ENCODE measurements at regions not wholly inside any gene's neighbourhood (a gene's known extent, or its start where the extent isn't known, plus 50 kb on each side); places are given as distances from the start of the nearest gene placed in this dataset.

DNA sequence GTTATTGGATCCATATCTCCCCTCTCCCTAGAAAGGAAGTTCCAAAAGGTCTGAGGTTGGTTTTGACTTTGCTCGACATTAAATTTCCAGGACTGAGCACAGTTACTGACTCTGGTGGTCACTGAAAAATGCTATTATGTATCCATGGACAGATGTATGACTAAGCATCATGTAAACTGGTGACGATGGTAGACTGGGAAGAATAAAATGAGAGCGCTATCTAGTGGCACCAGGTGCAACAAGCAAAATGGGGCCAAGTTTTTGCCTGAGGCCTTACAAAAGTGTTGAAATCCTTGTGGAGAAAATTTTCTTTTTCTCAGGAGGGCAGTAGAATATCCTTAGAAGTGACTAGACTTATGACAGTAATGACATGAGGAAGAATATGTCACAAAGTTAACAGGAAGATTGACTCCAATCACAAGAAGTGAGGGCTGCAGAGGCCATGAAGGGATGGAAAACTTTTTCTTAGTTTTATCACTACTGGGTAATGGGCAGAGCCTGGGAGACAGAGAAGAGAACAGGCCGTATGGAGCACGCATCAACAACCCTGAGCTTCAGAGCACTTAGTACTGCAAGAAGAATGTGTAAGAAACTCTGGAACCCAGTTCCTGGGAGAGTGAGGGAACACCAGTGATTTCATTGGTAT, 88.9 kb upstream of the ELOVL5 start:
- TF ChIP-seq, protein P1, sequence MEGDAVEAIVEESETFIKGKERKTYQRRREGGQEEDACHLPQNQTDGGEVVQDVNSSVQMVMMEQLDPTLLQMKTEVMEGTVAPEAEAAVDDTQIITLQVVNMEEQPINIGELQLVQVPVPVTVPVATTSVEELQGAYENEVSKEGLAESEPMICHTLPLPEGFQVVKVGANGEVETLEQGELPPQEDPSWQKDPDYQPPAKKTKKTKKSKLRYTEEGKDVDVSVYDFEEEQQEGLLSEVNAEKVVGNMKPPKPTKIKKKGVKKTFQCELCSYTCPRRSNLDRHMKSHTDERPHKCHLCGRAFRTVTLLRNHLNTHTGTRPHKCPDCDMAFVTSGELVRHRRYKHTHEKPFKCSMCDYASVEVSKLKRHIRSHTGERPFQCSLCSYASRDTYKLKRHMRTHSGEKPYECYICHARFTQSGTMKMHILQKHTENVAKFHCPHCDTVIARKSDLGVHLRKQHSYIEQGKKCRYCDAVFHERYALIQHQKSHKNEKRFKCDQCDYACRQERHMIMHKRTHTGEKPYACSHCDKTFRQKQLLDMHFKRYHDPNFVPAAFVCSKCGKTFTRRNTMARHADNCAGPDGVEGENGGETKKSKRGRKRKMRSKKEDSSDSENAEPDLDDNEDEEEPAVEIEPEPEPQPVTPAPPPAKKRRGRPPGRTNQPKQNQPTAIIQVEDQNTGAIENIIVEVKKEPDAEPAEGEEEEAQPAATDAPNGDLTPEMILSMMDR (IDR thresholded peaks at IDR 0.05 in 8 of 11, conservative IDR thresholded peaks at IDR 0.05 in 3 of 11), result peak in 10 of 11 experiments; percentile 24 to 66 (median 51)
- no peak for TF ChIP-seq POLR2AphosphoS5 (IDR thresholded peaks at IDR 0.05)
- no peak for TF ChIP-seq POLR2A (IDR thresholded peaks at IDR 0.05)

All from spleen (tissue), 7 donors.